ENCODE measurements at regions not wholly inside any gene's neighbourhood (a gene's known extent, or its start where the extent isn't known, plus 50 kb on each side); places are given as distances from the start of the nearest gene placed in this dataset.

DNA sequence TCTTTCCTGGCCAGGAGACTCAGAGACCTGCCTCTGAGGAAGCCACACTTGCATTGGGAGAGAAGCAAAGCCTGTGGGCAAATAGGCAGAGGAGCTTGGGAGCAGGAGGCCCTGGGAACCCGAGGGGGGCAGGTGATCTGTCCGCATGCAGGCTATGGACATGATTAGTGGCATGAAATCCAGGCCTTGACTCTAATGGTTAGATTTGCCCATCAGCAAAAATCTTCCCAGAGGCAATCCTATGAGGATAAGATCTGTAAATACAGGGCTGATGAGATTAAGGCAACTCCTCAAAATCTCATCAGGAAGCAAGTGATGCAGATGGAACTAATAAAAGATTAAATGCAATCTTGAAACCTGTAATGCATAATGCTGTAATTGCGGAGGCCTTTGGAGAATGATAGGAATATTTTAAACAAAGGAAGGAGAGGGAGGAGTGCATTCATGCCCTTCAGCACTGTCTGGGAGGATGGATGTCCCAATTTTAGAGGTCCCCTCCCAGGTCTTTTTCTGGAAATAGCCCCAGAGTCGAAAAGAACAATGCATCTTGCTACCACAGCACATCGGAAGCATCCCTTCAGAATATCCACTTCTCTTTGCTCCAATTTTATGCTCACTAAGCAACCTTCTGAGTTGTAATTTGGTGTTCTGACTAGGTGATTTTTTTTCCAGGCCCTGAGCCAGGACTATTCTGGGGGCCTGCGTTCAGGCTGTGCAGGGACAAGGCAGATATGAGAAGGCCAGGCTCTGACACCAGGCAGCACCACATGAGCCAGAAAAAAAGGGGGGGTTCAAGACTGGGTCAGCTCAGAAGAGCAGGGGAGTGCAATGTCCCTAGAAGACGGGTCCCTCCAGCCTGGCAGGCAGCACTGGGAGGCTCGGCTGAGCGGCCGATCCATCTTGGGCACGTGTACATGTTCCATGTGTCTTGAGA is 66.5 kb downstream of the MED10 start:
- H3K9me3 ChIP-seq (ENCODE audit: low read length): no peaks in the 10 kb centered on the region
- no peaks in the 10 kb centered on the region for H3K36me3 ChIP-seq (ENCODE audit: insufficient read depth, low read length)
- H3F3A ChIP-seq (ENCODE audit: insufficient read depth, low read length, poor library complexity, severe bottlenecking): no peaks in the 10 kb centered on the region
- H3K27ac ChIP-seq (ENCODE audit: low read length): no peak overlapping the region
- H2AFZ ChIP-seq (ENCODE audit: low read depth, low read length): no peak overlapping the region
- no peak overlapping the region for H3K4me3 ChIP-seq (ENCODE audit: low read length)
- TF ChIP-seq SMC3 (conservative IDR thresholded peaks at IDR 0.05; ENCODE audit: poor library complexity) (no peak), RAD21 (conservative IDR thresholded peaks at IDR 0.05) (no peak), EP300 (conservative IDR thresholded peaks at IDR 0.05; ENCODE audit: poor library complexity, severe bottlenecking) (no peak), TAF1 (IDR thresholded peaks at IDR 0.05; ENCODE audit: low read depth) (no peak), REST (IDR thresholded peaks at IDR 0.05; ENCODE audit: borderline replicate concordance) (no peak), POLR2AphosphoS5 (IDR thresholded peaks at IDR 0.05) (no peak), EZH2 (IDR thresholded peaks at IDR 0.05; ENCODE audit: borderline replicate concordance, insufficient read depth, low read length, poor library complexity, severe bottlenecking) (no peak), MXI1 (conservative IDR thresholded peaks at IDR 0.05; ENCODE audit: poor library complexity, severe bottlenecking) (no peak)
- TF ChIP-seq, protein P1, sequence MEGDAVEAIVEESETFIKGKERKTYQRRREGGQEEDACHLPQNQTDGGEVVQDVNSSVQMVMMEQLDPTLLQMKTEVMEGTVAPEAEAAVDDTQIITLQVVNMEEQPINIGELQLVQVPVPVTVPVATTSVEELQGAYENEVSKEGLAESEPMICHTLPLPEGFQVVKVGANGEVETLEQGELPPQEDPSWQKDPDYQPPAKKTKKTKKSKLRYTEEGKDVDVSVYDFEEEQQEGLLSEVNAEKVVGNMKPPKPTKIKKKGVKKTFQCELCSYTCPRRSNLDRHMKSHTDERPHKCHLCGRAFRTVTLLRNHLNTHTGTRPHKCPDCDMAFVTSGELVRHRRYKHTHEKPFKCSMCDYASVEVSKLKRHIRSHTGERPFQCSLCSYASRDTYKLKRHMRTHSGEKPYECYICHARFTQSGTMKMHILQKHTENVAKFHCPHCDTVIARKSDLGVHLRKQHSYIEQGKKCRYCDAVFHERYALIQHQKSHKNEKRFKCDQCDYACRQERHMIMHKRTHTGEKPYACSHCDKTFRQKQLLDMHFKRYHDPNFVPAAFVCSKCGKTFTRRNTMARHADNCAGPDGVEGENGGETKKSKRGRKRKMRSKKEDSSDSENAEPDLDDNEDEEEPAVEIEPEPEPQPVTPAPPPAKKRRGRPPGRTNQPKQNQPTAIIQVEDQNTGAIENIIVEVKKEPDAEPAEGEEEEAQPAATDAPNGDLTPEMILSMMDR (IDR thresholded peaks at IDR 0.05; ENCODE audit: poor library complexity, severe bottlenecking): no peak
- no peak overlapping the region for H3K9ac ChIP-seq (ENCODE audit: low read length)
- H3K79me2 ChIP-seq (replicated peaks; ENCODE audit: insufficient read depth, low read length): no peaks in the 10 kb centered on the region
- H3K9me2 ChIP-seq (ENCODE audit: insufficient read depth, low read length): no peaks in the 10 kb centered on the region
- no peak overlapping the region for H3K4me2 ChIP-seq (ENCODE audit: low read length)
- no peaks in the 10 kb centered on the region for H4K20me1 ChIP-seq (ENCODE audit: insufficient read depth)
- no peaks in the 10 kb centered on the region for H3K27me3 ChIP-seq (ENCODE audit: insufficient read depth, low read depth, low read length)

DNA sequence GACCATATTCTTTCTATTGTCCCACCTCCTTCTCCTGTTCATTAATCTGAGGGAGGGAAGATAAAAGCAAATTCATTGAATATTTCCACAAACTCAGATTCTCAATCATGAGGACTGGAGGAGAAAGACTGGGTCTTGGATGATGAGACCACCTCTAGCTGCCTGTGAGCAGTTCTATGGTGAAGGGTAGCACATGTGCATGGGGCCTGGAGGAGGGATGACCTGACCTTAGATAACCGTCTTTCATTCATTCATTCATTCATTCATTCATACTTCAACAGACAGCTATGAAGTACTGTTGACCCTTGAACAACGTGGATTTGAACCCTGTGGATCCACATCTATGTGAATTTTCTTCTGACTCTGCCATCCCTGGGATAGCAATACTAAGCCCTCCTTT is 68.4 kb downstream of the MED10 start:
- no peak overlapping the region for H3K9ac ChIP-seq (ENCODE audit: low read length)
- H3K27ac ChIP-seq (ENCODE audit: low read length): no peak overlapping the region
- no peaks in the 10 kb centered on the region for H3K9me2 ChIP-seq (ENCODE audit: insufficient read depth, low read length)
- no peak overlapping the region for H3K4me2 ChIP-seq (ENCODE audit: low read length)
- no peaks in the 10 kb centered on the region for H3F3A ChIP-seq (ENCODE audit: insufficient read depth, low read length, poor library complexity, severe bottlenecking)
- no peaks in the 10 kb centered on the region for H3K79me2 ChIP-seq (replicated peaks; ENCODE audit: insufficient read depth, low read length)
- H3K36me3 ChIP-seq (ENCODE audit: insufficient read depth, low read length): no peaks in the 10 kb centered on the region
- no peak for TF ChIP-seq EP300 (conservative IDR thresholded peaks at IDR 0.05; ENCODE audit: poor library complexity, severe bottlenecking)
- TF ChIP-seq SMC3 (conservative IDR thresholded peaks at IDR 0.05; ENCODE audit: poor library complexity): no peak
- no peak overlapping the region for H3K4me3 ChIP-seq (ENCODE audit: low read length)
- H4K20me1 ChIP-seq (ENCODE audit: insufficient read depth): no peaks in the 10 kb centered on the region
- no peak overlapping the region for H2AFZ ChIP-seq (ENCODE audit: low read depth, low read length)
- H3K27me3 ChIP-seq (ENCODE audit: insufficient read depth, low read depth, low read length): no peaks in the 10 kb centered on the region
- H3K9me3 ChIP-seq (ENCODE audit: low read length): no peaks in the 10 kb centered on the region

Data from neural cell (in vitro differentiated cells).